Endodermal cell (in vitro differentiated cells): ENCODE measurements at regions not wholly inside any gene's neighbourhood (a gene's known extent, or its start where the extent isn't known, plus 50 kb on each side); places are given as distances from the start of the nearest gene placed in this dataset.

Source experiments
- DNase-seq: peaks from one replicate; pipeline ENCODE4 v3.0.0-alpha.2; 2017
- H3K27ac ChIP-seq: 2 replicates; pipeline ENCODE4 v1.5.1; 2013; ENCODE audit warnings: mild to moderate bottlenecking, low read depth, low read length, moderate library complexity
- H3K27me3 ChIP-seq: 2 replicates; pipeline ENCODE4 v1.6.1; 2013; ENCODE audit warnings: mild to moderate bottlenecking, low read length, moderate library complexity; ENCODE audit not compliant: insufficient read depth, control insufficient read depth, poor library complexity, severe bottlenecking
- H3K36me3 ChIP-seq: 2 replicates; pipeline ENCODE4 v1.7.0; 2013; ENCODE audit warnings: mild to moderate bottlenecking, low read length, moderate library complexity; ENCODE audit not compliant: control insufficient read depth, insufficient read depth
- H3K4me1 ChIP-seq: one replicate; pipeline ENCODE4 v1.7.0; 2013; ENCODE audit warnings: low read length; ENCODE audit not compliant: control insufficient read depth, insufficient read depth
- H3K4me3 ChIP-seq: 2 replicates; pipeline ENCODE4 v1.5.1; 2013; ENCODE audit warnings: mild to moderate bottlenecking, low read length, moderate library complexity
- H3K9ac ChIP-seq: 2 replicates; pipeline ENCODE4 v1.6.1; 2013; ENCODE audit warnings: mild to moderate bottlenecking, low read length, moderate library complexity; ENCODE audit not compliant: poor library complexity, severe bottlenecking; ENCODE audit errors: extremely low read depth
- H3K9me3 ChIP-seq: 2 replicates; pipeline ENCODE4 v1.6.1; 2013; ENCODE audit warnings: mild to moderate bottlenecking, low read length, moderate library complexity; ENCODE audit not compliant: control insufficient read depth
- H3K27ac Mint-ChIP-seq: 2 replicates; pipeline ENCODE4 v1.8.0; 2020; ENCODE audit warnings: mixed read lengths
- H3K27me3 Mint-ChIP-seq: 2 replicates; pipeline ENCODE4 v1.8.0; 2021; ENCODE audit warnings: mild to moderate bottlenecking, mixed read lengths; ENCODE audit not compliant: insufficient read depth
- H3K36me3 Mint-ChIP-seq: 2 replicates; pipeline ENCODE4 v1.8.0; 2020; ENCODE audit warnings: low read depth, mixed read lengths
- H3K4me1 Mint-ChIP-seq: 2 replicates; pipeline ENCODE4 v1.8.0; 2020; ENCODE audit warnings: mixed read lengths
- H3K4me3 Mint-ChIP-seq: 2 replicates; pipeline ENCODE4 v1.8.0; 2020; ENCODE audit warnings: mild to moderate bottlenecking, moderate library complexity, mixed read lengths
- H3K9me3 Mint-ChIP-seq: 2 replicates; pipeline ENCODE4 v1.8.0; 2020; ENCODE audit warnings: mild to moderate bottlenecking, mixed read lengths
- CTCF ChIP-seq: fragments of 200-600 bp; sonication (generic); conservative IDR thresholded peaks from 2 replicates; pipeline ENCODE4 v1.5.0; 2021; ENCODE audit warnings: antibody characterized with exemption, mild to moderate bottlenecking
- WGBS, 2 experiments: methylation state at CpG; one replicate each; pipeline versions ENCODE4 v1.1.5 to v1.1.7; 2013; ENCODE audit warnings: missing lambda C conversion rate in 2 of 2, mixed read lengths in 1 of 2; ENCODE audit not compliant: insufficient coverage in 1 of 2, insufficient read length in 1 of 2; 5-methylcytosine and 5-hydroxymethylcytosine counted together

DNA sequence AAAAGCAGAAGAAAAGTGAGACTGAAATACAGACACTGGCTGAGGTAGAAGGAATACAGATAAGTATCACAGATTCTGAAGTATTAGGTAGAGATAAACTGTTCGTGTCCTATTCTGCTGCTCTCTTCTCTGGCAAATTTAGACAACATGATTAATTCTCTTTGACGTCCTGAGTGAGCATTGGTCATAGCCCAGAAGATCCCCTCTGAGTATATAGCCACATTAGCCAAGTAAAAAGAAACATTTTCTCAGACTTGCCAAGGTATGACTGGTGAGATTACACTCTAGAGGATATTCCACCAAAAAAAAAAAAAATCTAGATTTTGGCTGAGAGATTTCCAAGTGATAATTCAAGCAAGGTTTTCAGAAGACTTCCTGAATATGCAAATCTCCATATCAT, 111.4 kb upstream of the ALCAM start:
- Histone ChIP-seq H3K4me3 (no peak overlapping the region), H3K9me3 (no peaks in the 10 kb centered on the region), H3K27ac (no peak overlapping the region), H3K9ac (no peak overlapping the region), H3K27me3 (no peaks in the 10 kb centered on the region), H3K36me3 (no peaks in the 10 kb centered on the region), H3K4me1 (no peaks in the 10 kb centered on the region)
- H3K4me3 Mint-ChIP-seq: no peak overlapping the region
- TF ChIP-seq CTCF: no peak
- WGBS, 2 experiments: 80 to 96% methylated on average over 1 to 2 of the region's 2 CpGs
- H3K36me3 Mint-ChIP-seq: no peaks in the 10 kb centered on the region
- DNase-seq: no peak
- peaks cover 13% of the 10 kb centered on the region for H3K9me3 Mint-ChIP-seq
- H3K27me3 Mint-ChIP-seq: no peaks in the 10 kb centered on the region
- H3K27ac Mint-ChIP-seq: no peak overlapping the region
- H3K4me1 Mint-ChIP-seq: peaks cover 16% of the 10 kb centered on the region

- Histone ChIP-seq H3K9me3 (no peaks in the 10 kb centered on the region), H3K9ac (no peak overlapping the region), H3K27me3 (no peaks in the 10 kb centered on the region), H3K27ac (no peak overlapping the region), H3K4me1 (no peaks in the 10 kb centered on the region), H3K36me3 (no peaks in the 10 kb centered on the region), H3K4me3 (no peak overlapping the region)
- no peak for TF ChIP-seq CTCF
- Mint-ChIP-seq H3K27ac (no peak overlapping the region), H3K4me1 (no peaks in the 10 kb centered on the region), H3K36me3 (no peaks in the 10 kb centered on the region), H3K9me3 (peaks cover 7% of the 10 kb centered on the region), H3K27me3 (no peaks in the 10 kb centered on the region), H3K4me3 (no peak overlapping the region)
- WGBS, 2 experiments: 83 to 100% methylated on average over 1 of the region's 2 CpGs
- DNase-seq: no peak
Measured at GRCh38 chr3:105259496-105259895, 107.2 kb upstream of the ALCAM start.

DNA sequence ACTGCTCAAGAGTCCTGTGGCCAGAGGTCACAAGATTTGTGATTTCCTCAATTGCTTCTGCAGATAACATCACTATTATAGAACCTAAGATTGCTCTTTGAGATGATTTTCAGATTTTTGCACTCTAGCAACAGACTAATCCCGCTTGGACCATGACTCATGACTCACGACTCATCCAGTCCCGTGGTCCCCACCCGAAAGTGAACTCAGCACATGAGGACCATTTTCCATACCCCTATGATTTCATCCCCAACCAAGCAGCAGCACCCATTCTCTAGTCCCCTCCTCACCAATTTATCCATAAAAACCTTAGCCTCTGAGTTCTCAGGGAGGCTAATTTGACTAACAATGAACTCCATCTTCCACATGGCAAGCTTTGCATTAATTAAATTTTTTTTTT, 106.3 kb upstream of the ALCAM start:
- Mint-ChIP-seq H3K36me3 (no peaks in the 10 kb centered on the region), H3K27me3 (no peaks in the 10 kb centered on the region), H3K4me1 (no peaks in the 10 kb centered on the region), H3K27ac (no peak overlapping the region), H3K9me3 (peaks cover 7% of the 10 kb centered on the region), H3K4me3 (no peak overlapping the region)
- Histone ChIP-seq H3K4me3 (no peak overlapping the region), H3K9ac (no peak overlapping the region), H3K27ac (no peak overlapping the region), H3K36me3 (no peaks in the 10 kb centered on the region), H3K9me3 (no peaks in the 10 kb centered on the region), H3K4me1 (no peaks in the 10 kb centered on the region), H3K27me3 (no peaks in the 10 kb centered on the region)
- 94 to 100% methylated on average over 3 to 4 of the region's 4 CpGs for WGBS, 2 experiments
- DNase-seq: no peak
- no peak for TF ChIP-seq CTCF
